ENCODE measurements at regions not wholly inside any gene's neighbourhood (a gene's known extent, or its start where the extent isn't known, plus 50 kb on each side); places are given as distances from the start of the nearest gene placed in this dataset.

DNA sequence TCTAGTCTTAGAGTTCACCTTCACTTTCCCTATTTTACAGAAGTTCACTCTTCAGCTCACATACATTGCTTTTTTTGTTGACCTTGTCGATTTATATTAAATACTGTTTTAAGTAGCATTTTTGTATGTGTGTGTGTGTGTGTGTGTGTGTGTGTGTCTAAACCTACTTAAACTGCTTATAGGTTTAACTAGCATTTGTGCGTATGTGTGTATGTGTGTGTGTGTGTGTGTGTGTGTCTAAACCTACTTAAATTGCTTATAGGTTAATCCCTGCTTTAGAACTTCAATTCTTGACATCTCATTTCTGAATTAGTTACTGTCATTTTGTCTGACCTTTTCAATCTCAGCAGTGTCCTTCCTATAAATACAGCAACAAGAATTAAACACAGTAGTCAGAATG is 254.8 kb upstream of the EPHA3 start:
- no peaks in the 10 kb centered on the region for H3K27me3 ChIP-seq (ENCODE audit: insufficient read depth)
- no peaks in the 10 kb centered on the region for H3K4me1 ChIP-seq (ENCODE audit: insufficient read depth)
- Mint-ChIP-seq H3K36me3 (ENCODE audit: low read depth) (0 out of 3 replicates have a peak, but pooled peaks cover 3% of the 10 kb centered on the region), H3K9me3 (peaks cover 3% of the 10 kb centered on the region; the same call in 1 of the 3 replicates), H3K4me3 (no peak overlapping the region), H3K27ac (no peak overlapping the region), H3K4me1 (no peaks in the 10 kb centered on the region), H3K27me3 (ENCODE audit: insufficient read depth, low read depth, poor library complexity) (no peaks in the 10 kb centered on the region)
- no peak for ATAC-seq
- no peaks in the 10 kb centered on the region for H4K20me1 ChIP-seq (replicated peaks; ENCODE audit: insufficient read depth)
- no peak for DNase-seq (ENCODE audit: low spot score)
- H2AFZ ChIP-seq: no peak overlapping the region
- no peaks in the 10 kb centered on the region for H3K79me2 ChIP-seq (replicated peaks; ENCODE audit: insufficient read depth)
- H3K27ac ChIP-seq (ENCODE audit: low read depth): no peak overlapping the region
- H3K36me3 ChIP-seq (ENCODE audit: insufficient read depth): no peaks in the 10 kb centered on the region
- H3K4me2 ChIP-seq: no peak overlapping the region
- H3K9me2 ChIP-seq (ENCODE audit: insufficient read depth): peaks cover 3% of the 10 kb centered on the region; the same call in 1 of the 2 replicates
- H3K4me3 ChIP-seq: no peak overlapping the region
- TF ChIP-seq NANOG (IDR thresholded peaks at IDR 0.05; ENCODE audit: borderline replicate concordance) (no peak), POLR2AphosphoS5 (IDR thresholded peaks at IDR 0.05; ENCODE audit: low read depth) (no peak), STAT1 (IDR thresholded peaks at IDR 0.05; ENCODE audit: unreplicated experiment) (no peak), EZH2 (IDR thresholded peaks at IDR 0.05; ENCODE audit: low read depth, unreplicated experiment) (no peak)
- TF ChIP-seq, protein P1, sequence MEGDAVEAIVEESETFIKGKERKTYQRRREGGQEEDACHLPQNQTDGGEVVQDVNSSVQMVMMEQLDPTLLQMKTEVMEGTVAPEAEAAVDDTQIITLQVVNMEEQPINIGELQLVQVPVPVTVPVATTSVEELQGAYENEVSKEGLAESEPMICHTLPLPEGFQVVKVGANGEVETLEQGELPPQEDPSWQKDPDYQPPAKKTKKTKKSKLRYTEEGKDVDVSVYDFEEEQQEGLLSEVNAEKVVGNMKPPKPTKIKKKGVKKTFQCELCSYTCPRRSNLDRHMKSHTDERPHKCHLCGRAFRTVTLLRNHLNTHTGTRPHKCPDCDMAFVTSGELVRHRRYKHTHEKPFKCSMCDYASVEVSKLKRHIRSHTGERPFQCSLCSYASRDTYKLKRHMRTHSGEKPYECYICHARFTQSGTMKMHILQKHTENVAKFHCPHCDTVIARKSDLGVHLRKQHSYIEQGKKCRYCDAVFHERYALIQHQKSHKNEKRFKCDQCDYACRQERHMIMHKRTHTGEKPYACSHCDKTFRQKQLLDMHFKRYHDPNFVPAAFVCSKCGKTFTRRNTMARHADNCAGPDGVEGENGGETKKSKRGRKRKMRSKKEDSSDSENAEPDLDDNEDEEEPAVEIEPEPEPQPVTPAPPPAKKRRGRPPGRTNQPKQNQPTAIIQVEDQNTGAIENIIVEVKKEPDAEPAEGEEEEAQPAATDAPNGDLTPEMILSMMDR (conservative IDR thresholded peaks at IDR 0.05; ENCODE audit: low read depth in 2 of 2): no peak
- TF ChIP-seq, protein P2, sequence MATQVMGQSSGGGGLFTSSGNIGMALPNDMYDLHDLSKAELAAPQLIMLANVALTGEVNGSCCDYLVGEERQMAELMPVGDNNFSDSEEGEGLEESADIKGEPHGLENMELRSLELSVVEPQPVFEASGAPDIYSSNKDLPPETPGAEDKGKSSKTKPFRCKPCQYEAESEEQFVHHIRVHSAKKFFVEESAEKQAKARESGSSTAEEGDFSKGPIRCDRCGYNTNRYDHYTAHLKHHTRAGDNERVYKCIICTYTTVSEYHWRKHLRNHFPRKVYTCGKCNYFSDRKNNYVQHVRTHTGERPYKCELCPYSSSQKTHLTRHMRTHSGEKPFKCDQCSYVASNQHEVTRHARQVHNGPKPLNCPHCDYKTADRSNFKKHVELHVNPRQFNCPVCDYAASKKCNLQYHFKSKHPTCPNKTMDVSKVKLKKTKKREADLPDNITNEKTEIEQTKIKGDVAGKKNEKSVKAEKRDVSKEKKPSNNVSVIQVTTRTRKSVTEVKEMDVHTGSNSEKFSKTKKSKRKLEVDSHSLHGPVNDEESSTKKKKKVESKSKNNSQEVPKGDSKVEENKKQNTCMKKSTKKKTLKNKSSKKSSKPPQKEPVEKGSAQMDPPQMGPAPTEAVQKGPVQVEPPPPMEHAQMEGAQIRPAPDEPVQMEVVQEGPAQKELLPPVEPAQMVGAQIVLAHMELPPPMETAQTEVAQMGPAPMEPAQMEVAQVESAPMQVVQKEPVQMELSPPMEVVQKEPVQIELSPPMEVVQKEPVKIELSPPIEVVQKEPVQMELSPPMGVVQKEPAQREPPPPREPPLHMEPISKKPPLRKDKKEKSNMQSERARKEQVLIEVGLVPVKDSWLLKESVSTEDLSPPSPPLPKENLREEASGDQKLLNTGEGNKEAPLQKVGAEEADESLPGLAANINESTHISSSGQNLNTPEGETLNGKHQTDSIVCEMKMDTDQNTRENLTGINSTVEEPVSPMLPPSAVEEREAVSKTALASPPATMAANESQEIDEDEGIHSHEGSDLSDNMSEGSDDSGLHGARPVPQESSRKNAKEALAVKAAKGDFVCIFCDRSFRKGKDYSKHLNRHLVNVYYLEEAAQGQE (IDR thresholded peaks at IDR 0.05; ENCODE audit: unreplicated experiment): no peak
- no peaks in the 10 kb centered on the region for H3F3A ChIP-seq (replicated peaks; ENCODE audit: low read depth)

DNA sequence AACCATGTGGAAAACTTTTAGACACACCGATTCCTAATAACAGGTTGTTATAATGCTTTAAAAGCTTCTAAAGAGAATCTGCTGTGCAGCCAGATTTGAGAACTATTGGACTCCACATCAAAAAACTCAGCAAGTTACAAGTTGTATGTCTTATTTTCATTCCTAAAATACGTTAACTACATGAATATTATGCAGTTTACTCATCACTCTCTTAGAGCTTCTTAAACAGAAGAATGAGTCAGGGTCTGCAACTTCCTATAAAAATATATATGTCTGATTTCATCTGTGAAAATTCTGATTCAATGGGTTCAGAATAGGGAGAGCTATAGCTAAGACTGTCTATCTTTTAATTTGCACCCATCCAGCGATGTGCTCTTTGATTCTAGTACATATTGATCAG is 244.2 kb upstream of the EPHA3 start:
- H3K79me2 ChIP-seq (replicated peaks; ENCODE audit: insufficient read depth): no peaks in the 10 kb centered on the region
- no peaks in the 10 kb centered on the region for H3K9me2 ChIP-seq (ENCODE audit: insufficient read depth)
- ATAC-seq (no peak), DNase-seq (ENCODE audit: low spot score) (no peak)
- H3K27ac ChIP-seq (ENCODE audit: low read depth): no peak overlapping the region
- H4K20me1 ChIP-seq (replicated peaks; ENCODE audit: insufficient read depth): no peaks in the 10 kb centered on the region
- Mint-ChIP-seq H3K27ac (no peak overlapping the region), H3K36me3 (ENCODE audit: low read depth) (no peaks in the 10 kb centered on the region), H3K27me3 (ENCODE audit: insufficient read depth, low read depth, poor library complexity) (peaks cover 1% of the 10 kb centered on the region), H3K4me3 (no peak overlapping the region), H3K4me1 (no peaks in the 10 kb centered on the region), H3K9me3 (no peaks in the 10 kb centered on the region)
- no peaks in the 10 kb centered on the region for H3K36me3 ChIP-seq (ENCODE audit: insufficient read depth)
- no peak overlapping the region for H3K4me2 ChIP-seq
- H3K4me3 ChIP-seq: no peak overlapping the region
- no peaks in the 10 kb centered on the region for H3F3A ChIP-seq (replicated peaks; ENCODE audit: low read depth)
- no peaks in the 10 kb centered on the region for H3K4me1 ChIP-seq (ENCODE audit: insufficient read depth)
- H3K27me3 ChIP-seq (ENCODE audit: insufficient read depth): no peaks in the 10 kb centered on the region
- H2AFZ ChIP-seq: no peak overlapping the region
- TF ChIP-seq, protein P1 (conservative IDR thresholded peaks at IDR 0.05; ENCODE audit: low read depth in 2 of 2): no peak
- TF ChIP-seq, protein P3, sequence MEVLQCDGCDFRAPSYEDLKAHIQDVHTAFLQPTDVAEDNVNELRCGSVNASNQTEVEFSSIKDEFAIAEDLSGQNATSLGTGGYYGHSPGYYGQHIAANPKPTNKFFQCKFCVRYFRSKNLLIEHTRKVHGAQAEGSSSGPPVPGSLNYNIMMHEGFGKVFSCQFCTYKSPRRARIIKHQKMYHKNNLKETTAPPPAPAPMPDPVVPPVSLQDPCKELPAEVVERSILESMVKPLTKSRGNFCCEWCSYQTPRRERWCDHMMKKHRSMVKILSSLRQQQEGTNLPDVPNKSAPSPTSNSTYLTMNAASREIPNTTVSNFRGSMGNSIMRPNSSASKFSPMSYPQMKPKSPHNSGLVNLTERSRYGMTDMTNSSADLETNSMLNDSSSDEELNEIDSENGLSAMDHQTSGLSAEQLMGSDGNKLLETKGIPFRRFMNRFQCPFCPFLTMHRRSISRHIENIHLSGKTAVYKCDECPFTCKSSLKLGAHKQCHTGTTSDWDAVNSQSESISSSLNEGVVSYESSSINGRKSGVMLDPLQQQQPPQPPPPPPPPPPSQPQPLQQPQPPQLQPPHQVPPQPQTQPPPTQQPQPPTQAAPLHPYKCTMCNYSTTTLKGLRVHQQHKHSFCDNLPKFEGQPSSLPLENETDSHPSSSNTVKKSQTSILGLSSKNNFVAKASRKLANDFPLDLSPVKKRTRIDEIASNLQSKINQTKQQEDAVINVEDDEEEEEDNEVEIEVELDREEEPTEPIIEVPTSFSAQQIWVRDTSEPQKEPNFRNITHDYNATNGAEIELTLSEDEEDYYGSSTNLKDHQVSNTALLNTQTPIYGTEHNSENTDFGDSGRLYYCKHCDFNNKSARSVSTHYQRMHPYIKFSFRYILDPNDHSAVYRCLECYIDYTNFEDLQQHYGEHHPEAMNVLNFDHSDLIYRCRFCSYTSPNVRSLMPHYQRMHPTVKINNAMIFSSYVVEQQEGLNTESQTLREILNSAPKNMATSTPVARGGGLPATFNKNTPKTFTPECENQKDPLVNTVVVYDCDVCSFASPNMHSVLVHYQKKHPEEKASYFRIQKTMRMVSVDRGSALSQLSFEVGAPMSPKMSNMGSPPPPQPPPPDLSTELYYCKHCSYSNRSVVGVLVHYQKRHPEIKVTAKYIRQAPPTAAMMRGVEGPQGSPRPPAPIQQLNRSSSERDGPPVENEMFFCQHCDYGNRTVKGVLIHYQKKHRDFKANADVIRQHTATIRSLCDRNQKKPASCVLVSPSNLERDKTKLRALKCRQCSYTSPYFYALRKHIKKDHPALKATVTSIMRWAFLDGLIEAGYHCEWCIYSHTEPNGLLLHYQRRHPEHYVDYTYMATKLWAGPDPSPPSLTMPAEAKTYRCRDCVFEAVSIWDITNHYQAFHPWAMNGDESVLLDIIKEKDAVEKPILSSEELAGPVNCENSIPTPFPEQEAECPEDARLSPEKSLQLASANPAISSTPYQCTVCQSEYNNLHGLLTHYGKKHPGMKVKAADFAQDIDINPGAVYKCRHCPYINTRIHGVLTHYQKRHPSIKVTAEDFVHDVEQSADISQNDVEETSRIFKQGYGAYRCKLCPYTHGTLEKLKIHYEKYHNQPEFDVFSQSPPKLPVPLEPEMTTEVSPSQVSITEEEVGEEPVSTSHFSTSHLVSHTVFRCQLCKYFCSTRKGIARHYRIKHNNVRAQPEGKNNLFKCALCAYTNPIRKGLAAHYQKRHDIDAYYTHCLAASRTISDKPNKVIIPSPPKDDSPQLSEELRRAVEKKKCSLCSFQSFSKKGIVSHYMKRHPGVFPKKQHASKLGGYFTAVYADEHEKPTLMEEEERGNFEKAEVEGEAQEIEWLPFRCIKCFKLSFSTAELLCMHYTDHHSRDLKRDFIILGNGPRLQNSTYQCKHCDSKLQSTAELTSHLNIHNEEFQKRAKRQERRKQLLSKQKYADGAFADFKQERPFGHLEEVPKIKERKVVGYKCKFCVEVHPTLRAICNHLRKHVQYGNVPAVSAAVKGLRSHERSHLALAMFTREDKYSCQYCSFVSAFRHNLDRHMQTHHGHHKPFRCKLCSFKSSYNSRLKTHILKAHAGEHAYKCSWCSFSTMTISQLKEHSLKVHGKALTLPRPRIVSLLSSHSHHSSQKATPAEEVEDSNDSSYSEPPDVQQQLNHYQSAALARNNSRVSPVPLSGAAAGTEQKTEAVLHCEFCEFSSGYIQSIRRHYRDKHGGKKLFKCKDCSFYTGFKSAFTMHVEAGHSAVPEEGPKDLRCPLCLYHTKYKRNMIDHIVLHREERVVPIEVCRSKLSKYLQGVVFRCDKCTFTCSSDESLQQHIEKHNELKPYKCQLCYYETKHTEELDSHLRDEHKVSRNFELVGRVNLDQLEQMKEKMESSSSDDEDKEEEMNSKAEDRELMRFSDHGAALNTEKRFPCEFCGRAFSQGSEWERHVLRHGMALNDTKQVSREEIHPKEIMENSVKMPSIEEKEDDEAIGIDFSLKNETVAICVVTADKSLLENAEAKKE (CRISPR knock-in tag; IDR thresholded peaks at IDR 0.05): no peak
- no peak for TF ChIP-seq ZNF331 (CRISPR knock-in tag; IDR thresholded peaks at IDR 0.05; ENCODE audit: low read depth)

Data from GM23338 (cell line).